ENCODE measurements at regions not wholly inside any gene's neighbourhood (a gene's known extent, or its start where the extent isn't known, plus 50 kb on each side); places are given as distances from the start of the nearest gene placed in this dataset.

- TF ChIP-seq CTCF (IDR thresholded peaks at IDR 0.05): no peak
These were observed 265.5 kb downstream of the C16orf95 start for GRCh38 chr16:87051526-87052320.

DNA sequence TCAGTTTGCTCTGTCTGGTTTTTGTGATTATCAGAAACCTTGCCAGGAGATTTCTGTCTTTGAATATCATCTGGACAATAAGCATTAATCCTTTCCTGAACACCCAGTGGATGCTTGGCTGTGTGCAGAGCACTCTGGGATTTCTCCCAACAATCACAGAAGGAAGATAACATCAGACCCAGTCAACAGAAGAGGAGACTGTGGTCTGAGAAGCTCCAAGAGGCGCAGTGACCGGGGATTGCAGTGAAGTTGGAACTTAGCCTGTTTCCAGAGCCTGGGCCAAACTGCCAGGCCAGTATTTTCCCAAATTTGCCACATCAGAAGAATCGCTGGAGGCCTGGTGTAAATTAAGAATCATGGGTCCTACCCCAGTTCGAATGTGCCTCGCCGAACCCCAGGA lies 264.7 kb downstream of the C16orf95 start:
- TF ChIP-seq CTCF (IDR thresholded peaks at IDR 0.05): no peak
- H3K9me3 ChIP-seq: no peaks in the 10 kb centered on the region
- ATAC-seq: no peak
- intact Hi-C loops (cut with DNase I, micrococcal nuclease): no loop called here
- H3K36me3 ChIP-seq (ENCODE audit: low read depth): no peaks in the 10 kb centered on the region
- H3K4me3 ChIP-seq: no peak overlapping the region
- no peaks in the 10 kb centered on the region for H3K4me1 ChIP-seq (ENCODE audit: low read depth)
- DNase-seq: no peak

More at GRCh38 chr16:87051526-87052320, 265.5 kb downstream of the C16orf95 start:
- Histone ChIP-seq H3K4me1 (ENCODE audit: low read depth) (no peaks in the 10 kb centered on the region), H3K9me3 (no peaks in the 10 kb centered on the region), H3K36me3 (ENCODE audit: low read depth) (no peaks in the 10 kb centered on the region), H3K4me3 (no peak overlapping the region)
- ATAC-seq (no peak), DNase-seq (no peak)
- intact Hi-C loops (cut with DNase I, micrococcal nuclease): no loop called here

- TF ChIP-seq CTCF (IDR thresholded peaks at IDR 0.05): no peak
These were observed 263.9 kb downstream of the C16orf95 start for GRCh38 chr16:87053016-87053982.

GRCh38 chr16:87054154-87054553 lies 263.0 kb downstream of the C16orf95 start:
- no peak overlapping the region for H3K4me3 ChIP-seq
- intact Hi-C loops (cut with DNase I, micrococcal nuclease): no loop called here
- H3K4me1 ChIP-seq (ENCODE audit: low read depth): no peaks in the 10 kb centered on the region
- ATAC-seq (no peak), DNase-seq (no peak)
- no peaks in the 10 kb centered on the region for H3K9me3 ChIP-seq
- no peaks in the 10 kb centered on the region for H3K36me3 ChIP-seq (ENCODE audit: low read depth)
- no peak for TF ChIP-seq CTCF (IDR thresholded peaks at IDR 0.05)

More at GRCh38 chr16:87053016-87053982, 263.9 kb downstream of the C16orf95 start:
- Histone ChIP-seq H3K9me3 (no peaks in the 10 kb centered on the region), H3K36me3 (ENCODE audit: low read depth) (no peaks in the 10 kb centered on the region), H3K4me1 (ENCODE audit: low read depth) (no peaks in the 10 kb centered on the region), H3K4me3 (no peak overlapping the region)
- DNase-seq (no peak), ATAC-seq (no peak)
- intact Hi-C loops (cut with DNase I, micrococcal nuclease): no loop called here

DNA sequence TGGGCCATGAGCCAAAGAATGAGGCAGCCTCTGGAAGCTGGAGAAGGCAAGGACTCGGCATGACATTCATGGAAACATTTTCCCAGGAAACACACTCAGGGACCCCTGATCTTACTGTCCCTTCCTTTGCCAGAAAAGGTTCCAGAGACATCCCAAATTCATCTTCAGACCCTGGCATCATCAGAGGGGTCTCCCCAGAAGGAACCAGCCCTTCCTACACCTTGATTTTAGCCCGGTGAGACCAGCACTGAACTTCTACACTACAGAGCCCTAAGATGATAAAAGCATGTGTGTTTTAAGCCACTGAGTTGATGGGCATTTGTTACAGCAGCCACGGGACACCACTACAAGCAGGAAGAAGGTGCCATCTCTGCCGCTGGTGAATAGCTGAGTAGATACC lies 262.3 kb downstream of the C16orf95 start:
- H3K4me1 ChIP-seq (ENCODE audit: low read depth): no peaks in the 10 kb centered on the region
- no peak for TF ChIP-seq CTCF (IDR thresholded peaks at IDR 0.05)
- intact Hi-C loops (cut with DNase I, micrococcal nuclease): no loop called here
- DNase-seq: no peak
- H3K4me3 ChIP-seq: no peak overlapping the region
- no peaks in the 10 kb centered on the region for H3K9me3 ChIP-seq
- ATAC-seq: no peak
- no peaks in the 10 kb centered on the region for H3K36me3 ChIP-seq (ENCODE audit: low read depth)

Data from mucosa of descending colon (tissue), 3 donors.